NOMO-1 treated with DMSO at 0.1 percent for 48 hours (cell line): ENCODE measurements at regions not wholly inside any gene's neighbourhood (a gene's known extent, or its start where the extent isn't known, plus 50 kb on each side); places are given as distances from the start of the nearest gene placed in this dataset.

Experiments used
- DNase-seq: peaks from one replicate; lab custom pipeline; 2025; ENCODE audit not compliant: unreplicated experiment; lab: John Stamatoyannopoulos, UW

DNA sequence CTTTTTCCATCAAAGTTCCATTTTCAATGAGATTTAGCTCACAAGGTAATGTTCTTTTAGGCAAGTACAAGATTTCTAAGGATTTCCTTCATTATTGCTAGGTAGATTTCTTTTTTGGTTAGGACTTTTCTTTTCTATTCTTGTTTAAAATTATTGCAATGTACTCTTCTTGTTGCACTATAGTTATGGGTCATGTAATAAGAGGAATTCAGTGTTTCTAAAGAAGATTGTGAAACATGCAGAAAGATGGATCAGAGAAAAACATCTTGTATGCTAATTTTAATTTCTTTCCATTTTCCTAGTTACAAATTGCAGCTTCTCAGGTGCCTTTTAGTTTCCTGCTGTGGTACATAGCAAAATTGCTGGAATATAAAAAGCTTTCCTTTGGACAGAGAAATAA, 56.1 kb downstream of the BTG1 start:
- DNase-seq = peak; percentile 28

- DNase-seq = no peak
Observed at GRCh38 chr12:92088805-92089204, 56.8 kb downstream of the BTG1 start.

GRCh38 chr12:92085736-92086040, 60.0 kb downstream of the BTG1 start:
- no peak for DNase-seq

DNA sequence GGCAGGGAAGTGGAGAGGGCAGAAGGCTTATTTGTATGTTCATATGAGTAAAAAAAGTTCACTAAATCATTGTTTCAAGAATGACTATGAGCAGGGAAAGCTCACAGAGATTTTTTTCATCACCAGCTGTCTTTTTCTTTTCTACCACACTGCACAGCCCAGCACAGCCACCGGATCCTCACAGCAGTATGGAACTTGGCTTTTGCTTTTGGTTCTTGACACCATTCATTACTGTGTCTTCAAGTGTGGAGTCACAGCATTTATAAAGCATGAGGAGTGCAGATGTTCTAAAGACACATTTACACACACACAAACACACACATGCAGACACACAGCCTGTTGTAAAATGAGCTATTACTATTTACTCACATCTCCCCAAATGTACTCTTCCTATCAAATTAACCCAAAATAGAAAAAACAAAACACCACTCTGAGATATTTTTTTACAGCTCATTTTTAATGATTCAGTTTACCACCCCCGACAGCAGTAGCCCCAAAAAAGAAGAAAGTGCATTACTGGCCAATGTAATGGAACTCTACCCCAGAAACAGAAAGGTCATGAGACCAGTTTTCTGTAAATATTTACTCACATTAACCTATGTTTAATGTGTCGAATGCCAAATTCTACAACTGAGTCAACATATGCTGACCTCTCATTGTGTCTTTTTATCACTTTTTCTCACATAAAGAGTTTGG, 60.5 kb downstream of the BTG1 start:
- DNase-seq = no peak

DNA sequence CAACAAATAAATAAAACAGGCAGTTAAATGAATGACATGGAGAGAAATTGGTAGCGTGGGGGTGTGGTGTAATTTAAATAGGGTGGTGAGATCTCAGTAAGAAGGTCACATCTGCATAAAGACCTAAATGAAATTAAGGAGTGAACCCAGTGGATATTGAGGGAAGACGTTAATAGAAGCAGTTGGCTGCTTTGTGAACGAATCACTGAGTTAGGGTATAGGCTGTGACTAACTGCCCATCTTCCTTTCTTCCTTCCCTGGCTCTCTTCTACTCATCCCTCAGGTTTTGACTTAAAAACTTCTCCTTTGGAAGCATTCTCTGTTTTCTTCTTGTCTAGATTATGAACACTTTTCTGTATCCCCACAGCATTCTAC, 64.7 kb downstream of the BTG1 start:
- DNase-seq = no peak

- DNase-seq = no peak
Observed at GRCh38 chr12:92079054-92079385, 66.6 kb downstream of the BTG1 start.

- DNase-seq = no peak
Observed at GRCh38 chr12:92078167-92079053, 67.2 kb downstream of the BTG1 start.

GRCh38 chr12:92077530-92077929, 68.1 kb downstream of the BTG1 start:
- DNase-seq = no peak

DNA sequence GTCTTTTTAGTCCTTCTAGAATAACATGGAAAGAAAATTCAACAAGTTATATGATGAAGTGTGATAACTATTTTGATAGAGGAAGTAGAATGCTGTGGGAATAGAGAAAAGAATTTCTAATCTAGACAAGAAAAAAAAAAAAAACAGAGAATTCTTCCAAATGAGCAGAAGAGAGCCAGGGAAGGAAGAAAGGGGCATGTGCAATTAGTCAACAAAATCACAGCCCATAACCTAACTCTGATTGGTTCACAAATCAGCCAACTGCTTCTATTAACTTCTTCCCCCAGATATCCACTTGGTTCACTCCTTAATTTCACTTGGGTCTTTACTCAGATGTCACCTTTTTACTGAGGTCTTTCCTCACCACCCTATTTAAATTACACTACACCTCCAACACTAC, 69.5 kb downstream of the BTG1 start:
- DNase-seq = no peak

DNA sequence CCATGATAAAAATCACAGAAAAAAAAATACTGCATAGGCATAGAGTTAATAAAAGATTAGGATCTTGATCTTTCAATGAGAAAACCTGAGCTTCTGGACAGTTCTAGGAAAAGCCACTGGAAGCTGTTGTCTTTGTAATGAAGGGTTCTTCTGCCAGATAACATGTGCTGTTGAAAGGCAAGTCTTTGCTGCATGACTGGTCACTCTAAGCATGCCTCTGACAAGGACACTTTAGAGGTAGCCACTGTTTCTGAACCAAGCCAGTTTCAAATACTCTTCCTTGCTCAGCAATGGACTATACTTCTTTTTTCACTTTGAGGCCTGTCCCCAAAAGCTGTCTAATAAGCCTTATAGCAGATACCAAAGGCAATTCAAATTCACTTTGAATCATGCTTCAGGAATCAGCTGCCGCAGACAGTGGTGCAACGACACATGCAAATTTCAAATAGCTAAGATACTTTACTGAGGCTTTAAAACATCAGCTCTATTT, 70.2 kb downstream of the BTG1 start:
- no peak for DNase-seq

DNA sequence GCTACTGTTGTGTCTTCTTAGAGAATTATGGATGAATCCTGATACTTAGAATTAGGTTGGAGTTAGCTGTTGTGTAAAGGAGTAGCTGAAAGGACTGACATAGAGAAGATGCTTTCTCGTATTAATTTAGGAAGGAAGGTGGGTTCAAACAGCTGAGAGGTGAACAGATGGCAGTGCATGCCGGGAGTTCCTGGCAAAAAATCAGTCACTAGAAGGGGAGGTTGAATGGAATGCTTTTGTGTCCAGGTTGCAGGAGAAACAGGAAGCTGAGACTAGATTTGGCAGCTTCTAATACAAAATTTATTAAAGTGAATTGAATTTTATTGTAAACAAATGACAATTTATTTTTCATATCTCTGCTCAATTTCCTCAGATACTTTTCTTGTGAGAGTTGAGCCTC, 70.8 kb downstream of the BTG1 start:
- DNase-seq = no peak

- DNase-seq = no peak
Observed at GRCh38 chr12:92073094-92073493, 72.6 kb downstream of the BTG1 start.

GRCh38 chr12:92072112-92072511, 73.5 kb downstream of the BTG1 start:
- no peak for DNase-seq

GRCh38 chr12:92070864-92071445, 74.7 kb downstream of the BTG1 start:
- peak; percentile 98 for DNase-seq

DNA sequence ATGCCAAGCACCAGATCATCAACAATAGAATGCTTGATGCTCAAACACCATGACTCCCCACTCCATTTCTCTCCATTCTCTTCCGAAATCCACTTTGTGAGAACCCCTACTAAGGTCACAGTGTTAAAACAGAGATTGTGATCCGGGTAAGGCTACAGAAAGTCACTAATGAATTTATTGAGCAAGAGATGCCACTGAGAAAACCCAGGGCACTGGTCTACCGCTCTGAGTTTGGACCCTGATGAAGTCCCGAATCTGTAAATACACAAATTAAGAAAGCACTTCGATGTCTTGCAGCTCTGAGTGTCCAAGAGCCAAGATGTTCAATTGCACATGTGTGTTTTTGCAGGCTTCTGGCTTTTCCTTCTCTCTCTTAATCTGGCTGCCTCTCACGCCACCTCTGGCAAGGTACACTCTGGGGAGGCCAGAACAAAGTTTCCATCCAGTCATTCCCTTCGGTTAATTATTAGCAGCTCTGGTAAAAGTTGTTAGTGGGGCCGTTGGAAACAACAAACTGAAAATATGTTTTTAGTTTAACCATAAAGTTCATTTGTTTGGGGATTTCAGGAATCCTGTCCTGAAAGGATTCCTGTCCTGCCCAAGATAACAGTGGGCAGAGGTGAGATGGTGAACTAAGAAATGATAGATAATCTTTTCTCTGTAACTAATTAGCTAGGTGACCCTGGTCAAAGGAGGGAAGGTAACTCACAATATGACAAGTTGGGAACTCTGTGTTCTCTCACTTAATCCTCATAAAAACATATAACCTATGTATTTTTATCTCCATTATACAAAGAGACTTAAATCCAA, 75.4 kb downstream of the BTG1 start:
- no peak for DNase-seq

DNA sequence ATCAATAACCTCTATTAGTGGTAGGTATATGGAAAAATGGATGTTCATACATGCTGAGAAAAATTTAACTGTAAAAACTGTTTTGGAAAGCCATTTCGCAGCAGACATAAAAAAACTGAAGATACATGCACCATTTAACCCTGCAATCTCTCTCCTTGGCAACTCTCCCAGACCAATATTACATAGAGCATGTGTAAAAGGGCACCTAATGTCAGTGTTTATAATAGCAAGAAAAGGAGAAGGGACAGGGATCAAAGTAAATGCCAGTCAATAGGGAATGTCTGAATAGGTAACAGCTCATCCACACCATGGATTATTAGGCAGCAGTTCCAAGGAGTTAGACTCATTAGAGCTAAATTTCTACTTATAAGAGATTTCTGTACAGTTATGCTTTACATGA, 77.2 kb downstream of the BTG1 start:
- DNase-seq = peak; percentile 36

DNA sequence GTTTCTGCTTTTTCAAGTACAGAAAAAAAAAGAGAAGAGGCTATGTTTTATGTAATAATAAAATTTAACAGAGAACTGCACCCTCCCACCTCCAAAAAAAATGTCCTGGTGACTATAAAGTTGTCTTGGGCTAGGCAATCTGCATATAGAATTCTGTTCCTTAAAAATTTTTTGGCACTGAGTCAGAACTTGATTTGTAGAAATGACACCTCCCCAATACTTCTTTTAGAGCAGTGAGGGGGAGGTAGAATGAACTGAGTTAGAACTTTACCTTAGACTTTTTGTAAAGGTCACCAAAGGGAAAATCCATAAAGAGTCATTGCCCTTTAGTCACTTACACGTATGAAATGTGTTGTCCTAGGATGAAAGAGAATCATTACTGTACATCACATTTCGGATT, 80.0 kb downstream of the BTG1 start:
- peak; percentile 25 for DNase-seq

DNA sequence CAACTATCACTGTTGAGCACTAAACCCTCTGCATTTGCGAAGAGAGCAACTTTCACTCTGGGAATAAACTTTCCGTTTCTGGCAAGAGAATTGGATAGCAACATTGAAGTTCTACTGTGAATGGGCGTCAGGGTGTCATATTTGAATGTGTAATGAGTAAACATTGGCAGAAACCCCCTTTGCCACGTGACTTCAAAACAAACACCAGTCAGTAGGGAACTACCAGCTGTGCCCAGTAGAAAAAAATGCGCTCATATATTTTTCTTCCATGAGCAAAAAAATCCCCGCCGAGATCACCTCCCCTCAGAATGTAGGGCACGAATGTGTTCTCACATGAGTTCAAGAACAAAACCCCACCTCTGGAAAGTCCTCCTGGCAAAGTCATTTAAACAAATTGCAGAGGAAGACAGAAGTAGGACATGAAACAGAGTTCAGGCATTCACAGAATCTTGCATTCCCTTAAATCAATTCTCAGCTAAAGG, 80.6 kb downstream of the BTG1 start:
- no peak for DNase-seq

GRCh38 chr12:92064422-92064821, 81.2 kb downstream of the BTG1 start:
- no peak for DNase-seq

DNA sequence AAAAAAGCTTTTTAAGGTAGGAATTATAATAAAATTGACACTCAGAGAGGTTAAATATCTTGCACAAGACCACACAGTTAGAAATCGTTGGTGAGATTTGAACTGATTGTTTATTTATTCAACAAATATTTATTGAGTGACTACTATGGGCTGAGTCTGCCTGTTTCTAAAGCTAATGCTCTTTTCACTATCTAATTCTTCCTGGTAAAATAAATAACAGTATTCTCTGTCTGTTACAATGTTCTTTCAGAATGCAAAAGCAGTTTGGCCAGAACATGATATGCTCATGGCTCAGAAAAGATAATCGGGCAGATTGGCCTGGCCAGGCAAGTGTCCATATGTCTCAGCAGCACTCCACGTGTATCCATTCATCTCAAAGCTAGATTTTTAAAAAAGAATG, 82.0 kb downstream of the BTG1 start:
- no peak for DNase-seq
